GM19023 (cell line): ENCODE measurements at regions not wholly inside any gene's neighbourhood (a gene's known extent, or its start where the extent isn't known, plus 50 kb on each side); places are given as distances from the start of the nearest gene placed in this dataset.
"Not testable (repeated sequence)": the region's sequence is repeated elsewhere in the genome, so short reads cannot be mapped to it uniquely, and the experiment has no call there.

ENCODE experiments used
- ATAC-seq: cut with Tn5 transposase; IDR thresholded peaks from one replicate; pipeline ENCODE4 v1.9.1; 2021; ENCODE audit warnings: mild to moderate bottlenecking, moderate library complexity; ENCODE audit not compliant: unreplicated experiment

DNA sequence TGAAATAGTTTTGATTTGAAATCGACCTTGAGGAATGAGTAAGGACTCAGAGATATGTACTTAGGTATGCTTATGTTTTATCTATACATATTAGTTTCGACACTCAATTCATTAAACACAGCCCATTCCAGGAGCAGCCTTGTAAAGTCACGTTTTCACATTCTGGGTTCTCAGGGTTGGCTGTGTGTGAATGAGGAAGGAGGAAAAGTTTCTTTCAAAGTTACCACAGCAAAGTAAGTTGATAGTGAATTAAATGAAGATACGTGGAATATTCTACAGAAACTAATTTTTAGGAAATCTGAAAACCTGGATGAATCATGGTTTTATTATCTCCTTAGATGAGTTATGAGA, 133.5 kb downstream of the C3orf38 start:
- ATAC-seq: no peak

DNA sequence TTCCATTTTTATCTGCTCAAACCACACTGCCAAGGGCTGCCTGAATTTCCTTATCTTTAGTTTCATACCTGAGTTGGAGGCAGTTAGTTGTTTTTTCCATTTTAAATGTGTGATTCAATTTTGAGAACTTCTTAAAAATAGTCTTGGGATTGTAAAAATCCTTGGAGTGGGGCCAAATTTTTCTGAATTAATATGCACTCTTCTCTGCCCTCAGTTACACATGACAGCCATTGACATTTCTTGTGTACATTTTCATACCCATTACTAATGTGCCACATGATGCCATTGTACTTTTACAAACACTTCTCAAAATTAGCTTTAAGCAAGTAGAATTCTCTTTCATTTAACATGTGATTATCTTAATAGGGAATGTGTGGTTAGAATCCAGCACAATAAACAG, 141.7 kb downstream of the C3orf38 start:
- no peak for ATAC-seq

DNA sequence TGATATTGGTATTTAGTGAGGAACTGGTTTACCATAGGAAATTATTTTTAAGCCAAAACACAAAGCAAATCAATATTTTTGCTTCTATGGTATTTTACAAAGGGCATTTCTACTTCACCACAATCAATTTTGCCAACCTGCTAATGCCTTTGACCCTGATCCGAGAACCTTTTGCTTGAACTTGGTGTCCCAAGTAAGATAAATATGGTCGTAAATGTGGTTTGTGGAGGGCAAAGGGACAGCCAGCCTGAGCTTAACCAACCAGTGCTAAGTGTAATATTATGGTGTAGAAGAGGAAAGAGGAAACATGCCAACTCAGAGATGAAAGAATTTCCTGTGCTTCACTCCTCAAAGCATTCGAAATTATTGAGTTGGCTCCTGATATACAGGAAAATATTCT, 148.4 kb downstream of the C3orf38 start:
- no peak for ATAC-seq

DNA sequence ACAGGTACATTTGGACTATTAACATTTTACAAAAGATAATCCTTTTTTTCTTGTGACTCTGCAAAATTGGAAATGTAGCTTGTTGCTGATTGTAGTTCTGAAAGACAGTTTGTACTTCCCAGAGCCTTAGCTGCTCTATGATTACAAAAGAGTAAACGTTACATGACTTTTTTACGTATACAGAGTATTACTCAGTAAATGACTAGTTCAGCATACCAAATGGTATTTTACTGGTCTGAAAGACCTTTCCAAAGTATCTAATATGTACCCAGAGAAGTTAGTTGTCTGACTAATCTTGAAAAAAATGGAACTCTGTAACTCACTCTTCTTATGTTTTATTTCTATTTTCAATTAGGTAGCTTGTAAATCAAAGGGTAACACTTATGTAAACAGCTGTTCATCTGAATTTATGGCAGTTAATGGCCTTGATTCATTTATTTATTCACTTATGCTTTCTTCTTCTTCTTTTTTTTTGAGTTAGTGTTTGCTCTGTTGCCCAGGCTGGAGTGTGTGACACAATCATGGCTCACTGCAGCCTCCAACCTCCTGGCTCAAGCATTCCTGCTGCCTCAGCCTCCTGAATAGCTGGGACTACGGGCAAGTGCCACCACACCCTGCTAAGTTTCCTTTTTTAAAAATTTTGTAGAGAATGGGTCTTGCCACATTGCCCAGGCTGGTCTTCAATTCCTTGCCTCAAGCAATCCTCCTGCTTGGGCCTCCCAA, 151.7 kb downstream of the C3orf38 start:
- no peak for ATAC-seq

DNA sequence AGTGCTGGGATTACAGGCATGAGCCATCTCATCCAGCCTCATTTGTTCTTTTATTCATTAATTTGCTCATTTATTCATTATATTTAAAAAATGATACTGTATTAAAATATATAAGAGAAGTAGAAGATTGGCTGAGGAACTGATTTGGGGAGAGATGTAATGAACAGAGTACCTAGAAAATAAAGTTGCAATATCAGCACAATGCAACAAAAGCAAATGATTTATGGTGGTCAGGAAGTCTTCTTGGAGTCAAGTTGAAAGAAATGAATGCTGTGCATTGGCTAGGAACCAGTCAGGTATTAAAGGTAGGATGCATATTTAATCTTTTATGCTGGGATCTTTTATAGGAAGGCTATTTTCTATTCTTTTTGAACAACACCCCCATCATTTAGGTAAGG, 152.2 kb downstream of the C3orf38 start:
- ATAC-seq: no peak

DNA sequence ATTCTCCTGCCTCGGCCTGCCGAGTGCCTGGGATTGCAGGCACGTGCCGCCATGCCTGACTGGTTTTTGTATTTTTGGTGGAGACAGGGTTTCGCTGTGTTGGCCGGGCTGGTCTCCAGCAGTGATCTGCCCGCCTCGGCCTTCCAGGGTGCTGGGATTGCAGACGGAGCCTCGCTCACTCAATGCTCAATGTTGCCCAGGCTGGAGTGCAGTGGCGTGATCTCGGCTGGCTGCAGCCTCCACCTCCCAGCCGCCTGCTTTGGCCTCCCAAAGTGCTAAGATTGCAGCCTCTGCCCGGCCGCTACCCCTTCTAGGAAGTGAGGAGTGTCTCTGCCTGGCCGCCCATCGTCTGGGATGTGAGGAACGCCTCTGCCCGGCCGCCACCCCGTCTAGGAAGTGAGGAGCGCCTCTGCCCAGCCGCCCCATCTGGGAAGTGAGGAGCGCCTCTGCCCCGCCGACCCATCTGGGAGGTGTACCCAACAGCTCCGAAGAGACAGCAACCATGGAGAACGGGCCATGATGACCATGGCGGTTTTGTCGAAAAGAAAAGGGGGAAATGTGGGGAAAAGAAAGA, 153.7 kb downstream of the C3orf38 start:
- ATAC-seq: not testable (repeated sequence)

DNA sequence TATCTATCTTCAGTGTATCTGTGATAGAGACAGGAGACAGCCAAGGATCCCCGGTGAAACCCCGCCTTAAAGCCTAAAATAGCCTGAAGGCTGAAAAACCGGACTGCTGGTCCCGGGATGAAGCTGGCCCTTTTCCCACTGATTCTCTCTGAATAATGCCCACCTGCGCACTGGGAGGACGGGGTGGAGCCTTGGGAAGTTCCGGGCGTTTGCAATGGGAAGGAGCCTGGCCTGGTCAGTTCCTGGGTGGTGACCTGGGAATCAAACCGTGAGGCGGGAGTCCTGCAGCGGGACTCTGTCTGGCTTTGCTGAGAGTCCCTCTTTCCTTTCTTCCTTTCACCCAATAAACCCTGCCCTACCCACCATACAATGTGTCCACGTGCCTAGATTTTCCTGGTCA, 157.9 kb downstream of the C3orf38 start:
- ATAC-seq: no peak

DNA sequence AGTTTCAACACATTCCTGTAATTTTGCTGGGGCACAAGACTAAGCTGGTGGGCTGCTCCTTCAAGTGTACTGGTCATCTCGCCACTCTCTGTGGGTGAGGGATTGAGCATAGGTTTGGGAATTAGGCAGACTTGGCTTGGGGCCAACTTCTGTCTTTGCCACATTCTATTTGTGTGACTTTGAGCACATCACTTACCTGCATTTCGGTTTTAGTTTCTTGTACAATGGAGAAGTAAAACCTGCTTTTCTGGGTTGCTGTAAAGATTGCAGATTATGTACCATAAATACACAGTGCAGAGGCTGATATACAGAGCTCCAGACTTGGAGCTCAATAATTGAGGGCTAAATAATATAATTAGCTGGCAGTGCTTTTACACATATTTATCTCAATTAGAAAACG, 162.1 kb downstream of the C3orf38 start:
- no peak for ATAC-seq

DNA sequence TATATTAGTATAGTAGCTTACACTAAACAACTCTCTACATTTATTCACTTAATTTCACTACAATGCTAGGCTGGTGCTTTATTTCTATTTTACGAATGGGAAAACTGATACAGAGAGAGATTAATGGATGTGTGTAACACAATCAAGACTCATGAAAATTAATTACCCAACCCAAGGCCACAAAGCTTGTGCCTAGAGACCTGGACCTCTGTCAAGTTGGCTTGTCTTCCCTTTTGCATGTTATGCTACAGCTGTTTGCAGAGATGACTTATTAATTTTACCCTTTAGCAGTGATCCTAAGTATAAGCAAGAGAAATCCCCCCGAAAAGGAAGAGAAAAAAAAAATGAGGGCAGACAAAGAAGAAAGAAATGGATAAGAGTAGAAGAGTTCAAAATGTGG, 162.5 kb downstream of the C3orf38 start:
- no peak for ATAC-seq

DNA sequence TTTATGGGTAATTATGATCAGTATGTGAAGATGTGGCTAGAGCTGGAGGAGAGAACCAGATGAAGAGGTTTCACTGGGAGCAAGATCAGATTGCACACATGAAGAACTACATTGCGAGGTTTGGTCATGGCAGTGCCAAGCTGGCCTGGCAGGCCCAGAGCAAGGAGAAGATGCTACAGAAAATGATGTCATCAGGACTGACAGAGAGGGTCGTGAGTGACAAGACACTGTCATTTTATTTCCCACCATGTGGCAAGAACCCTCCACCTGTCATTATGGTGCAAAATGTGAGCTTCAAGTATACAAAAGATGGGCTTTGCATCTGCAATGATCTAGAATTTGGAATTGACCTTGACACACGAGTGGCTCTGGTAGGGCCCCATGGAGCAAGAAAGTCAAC, 168.3 kb downstream of the C3orf38 start:
- no peak for ATAC-seq

DNA sequence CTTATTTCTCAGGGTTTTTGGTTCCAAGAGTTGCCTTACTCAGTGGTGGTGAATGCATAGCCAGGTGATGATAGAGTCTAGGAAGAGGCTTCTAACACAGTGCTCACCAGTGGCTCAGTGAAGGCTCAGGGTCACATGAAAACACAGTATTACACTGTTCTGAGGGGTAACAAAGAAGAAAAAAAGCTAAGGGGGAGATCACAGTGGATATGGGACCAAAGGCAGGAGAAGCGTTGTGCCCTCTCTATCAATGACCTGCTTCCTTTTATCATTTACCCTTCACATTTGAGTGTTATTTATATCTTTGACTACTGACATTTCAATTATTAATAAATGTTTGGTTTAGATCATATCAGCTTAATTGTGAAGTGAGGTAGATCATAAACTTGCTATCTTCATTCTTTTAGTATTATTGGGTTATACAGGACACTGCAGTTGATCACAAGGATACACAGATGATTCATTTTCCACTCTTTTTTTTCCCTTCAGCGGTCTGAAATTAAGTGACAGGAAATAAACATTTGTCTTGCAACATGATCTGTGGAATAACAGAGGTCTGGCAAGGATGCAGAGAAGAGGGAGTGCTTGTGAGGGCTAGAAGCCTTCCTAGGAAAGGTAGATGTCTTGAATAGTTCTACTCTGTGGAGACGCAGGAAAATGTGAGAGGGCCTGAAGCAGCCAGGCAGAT, 171.7 kb downstream of the C3orf38 start:
- ATAC-seq: no peak

DNA sequence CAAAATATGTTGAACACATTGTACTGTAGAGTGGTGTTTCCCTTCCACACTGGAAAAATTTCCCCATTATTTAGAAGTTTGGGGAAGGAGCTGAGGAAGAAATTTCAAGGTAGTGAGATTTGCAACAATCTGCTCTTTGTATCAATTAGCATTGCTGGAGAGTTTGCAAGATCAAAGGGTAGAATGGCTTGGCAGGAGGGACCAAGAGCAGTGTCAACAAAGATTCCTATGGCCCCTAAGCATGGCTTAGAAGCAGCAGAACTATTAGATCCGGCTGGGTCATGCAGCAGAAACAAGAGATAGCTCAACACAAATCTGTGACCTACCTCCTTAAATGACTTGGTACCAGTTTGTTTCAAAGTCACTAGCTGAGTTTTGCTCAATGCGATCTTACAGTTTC, 175.0 kb downstream of the C3orf38 start:
- ATAC-seq: no peak

DNA sequence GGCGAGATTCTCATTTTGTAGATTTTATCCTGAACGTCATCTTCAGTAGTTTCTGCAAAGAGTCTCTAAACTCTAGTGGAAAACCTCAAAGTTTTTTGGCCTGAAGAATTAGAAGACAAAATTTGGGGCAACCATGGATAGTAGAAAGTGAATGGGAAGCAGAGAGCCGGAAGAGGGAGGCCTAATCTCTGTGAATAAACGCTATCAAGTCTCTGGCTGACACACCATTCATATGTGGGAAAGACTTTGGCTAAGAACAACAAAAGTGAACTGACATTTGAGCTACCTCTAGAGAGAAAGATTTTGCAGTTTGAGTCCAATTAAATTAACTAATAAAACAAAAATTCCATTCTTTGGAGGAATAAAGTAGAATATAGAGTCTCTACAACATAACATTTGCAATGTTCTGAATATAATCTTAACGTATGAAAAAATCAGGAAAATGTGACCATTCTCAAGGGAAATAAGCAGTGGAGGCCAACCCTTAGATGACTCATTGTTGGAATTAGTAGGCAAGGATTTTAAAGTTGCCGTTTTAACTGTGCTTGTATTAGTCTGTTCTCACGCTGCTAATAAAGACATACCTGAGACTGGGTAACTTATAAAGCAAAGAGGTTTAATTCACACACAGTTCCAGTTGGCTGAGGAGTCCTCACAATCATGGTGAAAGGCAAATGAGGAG, 184.6 kb downstream of the C3orf38 start:
- ATAC-seq: no peak

DNA sequence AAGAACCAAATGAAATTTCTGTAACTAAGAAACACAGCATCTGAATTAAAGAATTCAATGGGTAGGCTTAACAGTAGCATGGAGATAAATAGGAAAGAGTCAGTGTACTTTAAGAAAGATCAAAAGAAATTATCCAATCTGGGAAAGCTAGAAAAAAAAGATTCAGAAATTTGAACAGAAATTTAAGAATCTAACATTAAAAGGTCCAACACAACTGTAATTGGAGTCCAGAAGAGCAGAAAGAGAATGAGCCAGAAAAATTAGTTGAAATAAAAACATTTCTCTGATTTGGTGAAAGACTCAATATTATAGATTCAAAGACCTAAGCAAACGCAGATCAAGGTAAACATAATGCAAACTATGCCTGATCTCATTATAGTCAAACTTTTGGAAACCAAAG, 187.1 kb downstream of the C3orf38 start:
- no peak for ATAC-seq

DNA sequence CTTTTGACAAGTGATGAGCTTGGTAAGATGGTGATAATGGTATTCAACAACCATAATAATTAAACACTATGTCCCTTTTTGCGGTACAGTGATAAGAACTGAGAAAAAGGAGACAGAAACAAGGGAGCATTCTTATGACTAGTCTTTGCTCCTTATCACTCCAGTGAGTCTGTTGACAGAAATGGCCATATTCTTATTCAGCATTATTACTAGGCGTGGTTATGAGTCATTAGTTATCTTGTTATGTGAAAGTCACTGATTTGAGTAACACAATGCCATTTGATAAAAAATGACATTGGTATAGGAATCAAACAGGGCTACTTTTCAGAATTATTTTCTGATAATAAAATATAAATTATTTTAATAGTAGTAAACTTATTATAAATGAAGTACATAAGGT, 193.5 kb downstream of the C3orf38 start:
- no peak for ATAC-seq

DNA sequence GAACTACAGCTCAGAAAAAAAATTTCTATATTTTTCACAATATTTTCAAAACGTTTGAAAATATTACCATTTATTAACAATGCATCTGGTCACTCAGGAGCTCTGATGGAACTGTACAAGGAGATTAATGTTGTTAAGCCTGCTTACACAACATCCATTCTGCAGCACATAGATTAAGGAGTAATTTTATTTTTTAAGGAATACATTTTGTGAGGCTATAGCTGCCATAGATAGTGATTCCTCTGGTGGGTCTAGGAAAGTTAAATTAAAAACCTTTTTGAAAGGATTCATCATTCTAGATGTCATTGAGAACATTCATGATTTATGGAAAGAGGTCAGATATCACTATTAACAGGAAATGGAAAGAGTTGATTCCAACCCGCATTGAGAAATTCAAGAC, 196.9 kb downstream of the C3orf38 start:
- ATAC-seq: no peak

DNA sequence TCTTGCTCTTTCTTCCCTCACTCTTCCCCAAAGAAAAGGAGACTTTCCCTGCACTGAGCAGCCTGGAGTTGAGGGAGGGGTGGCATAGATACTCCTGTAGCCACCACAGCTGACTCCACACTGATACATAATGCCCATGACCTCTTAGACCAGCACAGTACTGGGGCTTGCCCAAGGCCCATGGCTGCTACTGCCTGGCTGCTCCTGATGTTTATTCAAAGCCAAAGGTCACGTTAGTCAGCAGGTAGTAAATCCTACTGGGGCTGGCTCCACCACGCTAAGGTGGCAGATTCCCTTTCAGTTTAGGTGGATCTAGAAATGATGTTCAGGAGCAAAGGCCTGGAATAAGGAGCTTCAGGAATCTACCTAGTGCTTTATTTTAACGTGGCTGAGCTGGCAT, 212.7 kb downstream of the C3orf38 start:
- no peak for ATAC-seq

DNA sequence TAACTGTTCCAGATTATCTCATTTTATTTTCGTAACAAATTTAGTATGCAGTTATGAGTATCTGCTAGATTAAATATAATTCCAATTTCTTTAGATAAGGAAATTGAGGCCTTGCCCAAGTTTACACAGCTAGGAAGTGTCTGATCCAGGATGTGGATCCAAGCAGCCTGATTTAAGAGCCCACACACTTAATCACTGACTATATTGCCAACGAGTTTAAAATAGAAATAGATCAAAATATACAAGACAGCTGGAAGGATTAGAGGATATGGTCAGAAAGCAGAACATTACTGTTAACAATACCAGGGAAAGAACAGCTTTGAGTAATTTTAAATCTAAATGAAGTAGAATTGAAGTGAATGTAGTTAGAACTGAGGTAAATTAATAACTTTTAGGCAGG, 215.2 kb downstream of the C3orf38 start:
- no peak for ATAC-seq

DNA sequence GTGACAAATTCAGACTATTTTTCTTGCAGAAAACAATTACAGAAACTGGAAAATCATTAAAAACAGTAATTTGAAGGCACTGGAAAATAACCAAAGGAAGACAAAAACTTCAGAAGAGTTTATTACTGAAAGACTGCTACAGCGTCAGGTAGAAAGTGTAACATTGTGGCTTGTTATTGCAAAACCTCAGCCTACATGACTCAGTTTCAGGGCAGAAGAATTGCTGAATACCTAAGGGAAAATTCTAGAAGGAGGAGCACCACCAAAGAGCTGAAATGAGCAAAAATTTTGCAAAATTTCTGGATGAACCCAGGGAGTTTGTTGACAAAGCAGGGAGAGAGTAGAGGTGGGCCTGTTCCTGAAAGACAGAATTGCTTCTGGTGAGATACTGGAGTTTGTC, 219.6 kb downstream of the C3orf38 start:
- ATAC-seq: no peak

DNA sequence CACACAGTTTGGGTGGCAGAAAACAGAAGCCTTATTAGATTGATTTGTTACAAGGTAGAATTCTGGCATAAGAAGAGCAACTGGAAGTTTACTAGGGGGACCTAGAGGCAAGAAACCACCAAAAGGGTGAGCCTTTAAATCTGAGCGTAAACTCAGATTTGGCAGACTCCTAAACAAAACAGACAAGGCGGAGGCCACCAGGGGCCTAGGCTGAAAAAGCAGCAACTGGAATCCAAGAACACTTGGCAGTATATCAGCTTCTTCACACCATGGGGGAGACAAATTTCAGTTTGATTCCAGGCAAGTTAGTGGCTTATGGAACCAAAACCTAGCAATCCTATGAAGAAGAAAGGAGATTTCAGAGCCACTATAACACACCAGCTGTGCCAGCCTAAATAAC, 220.0 kb downstream of the C3orf38 start:
- no peak for ATAC-seq

DNA sequence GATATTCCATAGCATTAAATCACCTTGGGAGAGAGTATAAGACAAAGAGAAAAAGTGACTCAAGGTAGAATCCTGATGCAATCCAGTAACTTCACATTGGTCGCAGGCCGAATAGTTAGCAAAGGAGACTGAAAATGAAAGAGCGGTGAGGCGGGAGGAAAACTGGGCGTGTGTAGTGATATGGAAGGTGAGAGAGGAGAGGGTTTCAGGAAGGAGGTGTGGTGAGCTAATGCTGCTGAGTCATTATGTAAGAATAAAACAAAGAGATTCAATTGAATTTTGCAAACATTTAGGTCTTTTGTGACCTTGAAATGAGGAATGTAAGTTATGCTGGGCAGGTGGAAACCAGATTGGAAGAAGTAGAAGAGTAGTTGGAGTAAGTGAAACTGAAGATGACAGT, 235.3 kb downstream of the C3orf38 start:
- no peak for ATAC-seq

DNA sequence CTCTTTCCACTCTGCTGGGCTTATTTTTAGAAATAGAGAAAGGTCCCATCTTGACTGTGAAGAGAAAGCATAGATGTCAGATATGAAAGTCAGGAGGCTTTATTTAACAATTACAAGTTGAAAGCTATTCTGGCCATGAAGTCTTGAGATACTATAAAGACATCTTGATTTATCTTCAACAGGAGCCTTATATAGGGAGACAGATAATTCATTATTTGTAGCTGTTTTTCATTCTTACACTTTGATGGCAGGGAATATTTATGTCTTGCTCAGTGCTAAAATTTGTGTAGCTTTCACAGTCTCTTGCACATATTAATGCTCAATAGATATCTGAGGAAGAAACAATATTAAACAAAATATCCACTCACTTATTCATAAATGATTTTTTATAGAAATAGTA, 248.8 kb downstream of the C3orf38 start:
- ATAC-seq: no peak
